GM12892 (cell line): ENCODE measurements at regions not wholly inside any gene's neighbourhood (a gene's known extent, or its start where the extent isn't known, plus 50 kb on each side); places are given as distances from the start of the nearest gene placed in this dataset.

Experiments used
- DNase-seq: peaks from one replicate; pipeline ENCODE4 v3.0.0; 2011; ENCODE audit not compliant: insufficient read length
- FAIRE-seq: peaks from 2 replicates; lab custom pipeline; 2011; peaks lifted over from hg19 to GRCh38; lab: Jason Lieb, UNC
- POLR2A ChIP-seq: IDR thresholded peaks from 2 replicates; pipeline ENCODE4 v1.6.1; 2011; ENCODE audit warnings: low read depth, low read length, control low read depth
- POLR2AphosphoS5 ChIP-seq: IDR thresholded peaks from 2 replicates; pipeline ENCODE4 v1.6.1; 2011; ENCODE audit warnings: low read depth, low read length, control low read depth
- TAF1 ChIP-seq: IDR thresholded peaks from 2 replicates; pipeline ENCODE4 v1.6.1; 2011; ENCODE audit warnings: low read depth, mild to moderate bottlenecking, control low read depth, low read length, borderline replicate concordance

GRCh38 chr17:77312786-77313599 lies 172.2 kb downstream of the SEC14L1 start:
- no peak for FAIRE-seq
- no peak for DNase-seq
- TF ChIP-seq POLR2A = no peak
- no peak for TF ChIP-seq POLR2AphosphoS5
- TF ChIP-seq TAF1 = no peak

GRCh38 chr17:77313831-77314230 lies 173.1 kb downstream of the SEC14L1 start:
- TF ChIP-seq TAF1 (no peak), POLR2A (no peak), POLR2AphosphoS5 (no peak)
- FAIRE-seq (no peak), DNase-seq (no peak)

GRCh38 chr17:77314601-77315000 lies 173.8 kb downstream of the SEC14L1 start:
- DNase-seq (no peak), FAIRE-seq (no peak)
- TF ChIP-seq TAF1 = no peak
- TF ChIP-seq POLR2A = no peak
- TF ChIP-seq POLR2AphosphoS5 = no peak

GRCh38 chr17:77315010-77315409 lies 174.2 kb downstream of the SEC14L1 start:
- TF ChIP-seq POLR2AphosphoS5 (no peak), POLR2A (no peak), TAF1 (no peak)
- FAIRE-seq = no peak
- no peak for DNase-seq

GRCh38 chr17:77315551-77316190 lies 174.9 kb downstream of the SEC14L1 start:
- TF ChIP-seq TAF1 (no peak), POLR2AphosphoS5 (no peak), POLR2A (no peak)
- FAIRE-seq = no peak

GRCh38 chr17:77316191-77316641 lies 175.4 kb downstream of the SEC14L1 start:
- FAIRE-seq = no peak
- no peak for DNase-seq
- TF ChIP-seq POLR2AphosphoS5 (no peak), TAF1 (no peak), POLR2A (no peak)

More at GRCh38 chr17:77315551-77316190, 174.9 kb downstream of the SEC14L1 start:
- no peak for DNase-seq

- TF ChIP-seq POLR2AphosphoS5 (no peak), TAF1 (no peak), POLR2A (no peak)
These were observed 175.9 kb downstream of the SEC14L1 start for GRCh38 chr17:77316651-77317050.

GRCh38 chr17:77317091-77317750 lies 176.5 kb downstream of the SEC14L1 start:
- TF ChIP-seq POLR2A (no peak), TAF1 (no peak), POLR2AphosphoS5 (no peak)
- DNase-seq (no peak), FAIRE-seq (no peak)

More at GRCh38 chr17:77316651-77317050, 175.9 kb downstream of the SEC14L1 start:
- DNase-seq = no peak
- no peak for FAIRE-seq

GRCh38 chr17:77318021-77318420 lies 177.3 kb downstream of the SEC14L1 start:
- TF ChIP-seq TAF1 (no peak), POLR2AphosphoS5 (no peak), POLR2A (no peak)
- DNase-seq (no peak), FAIRE-seq (no peak)

- TF ChIP-seq POLR2A (no peak), TAF1 (no peak), POLR2AphosphoS5 (no peak)
- DNase-seq = peak; percentile 5
- no peak for FAIRE-seq
These were observed 177.9 kb downstream of the SEC14L1 start for GRCh38 chr17:77318491-77319210.
